WTC11 (cell line): ENCODE measurements at regions not wholly inside any gene's neighbourhood (a gene's known extent, or its start where the extent isn't known, plus 50 kb on each side); places are given as distances from the start of the nearest gene placed in this dataset.
A peak's percentile ranks its signal among the peaks of the same experiment; 100 is the strongest.
"Not testable (repeated sequence)": the region's sequence is repeated elsewhere in the genome, so short reads cannot be mapped to it uniquely, and the experiment has no call there.

Experiments used
- ATAC-seq: fragments of 200-7000 bp; cut with Tn5 transposase; 2 replicates; pipeline ENCODE4 v1.10.0; 2021; ENCODE audit warnings: mild to moderate bottlenecking, moderate library complexity
- CTCF ChIA-PET: fragments of 300-600 bp; sonication (Branson Sonifier 250); formaldehyde crosslinking; loops from one replicate; lab custom pipeline; 2021; ENCODE audit warnings: antibody characterized with exemption; lab: Charles Lee
- POLR2A ChIA-PET: fragments of 350-600 bp; sonication (Branson Sonifier 250); formaldehyde crosslinking; loops from one replicate; lab custom pipeline; 2021; ENCODE audit warnings: antibody characterized with exemption; lab: Charles Lee
- DNase-seq: peaks from one replicate; pipeline ENCODE4 v3.0.0; 2021; ENCODE audit warnings: low spot score
- H3K27ac Mint-ChIP-seq: 2 replicates; pipeline ENCODE4 v1.8.0; 2021; ENCODE audit warnings: mixed read lengths
- H3K27me3 Mint-ChIP-seq: 2 replicates; pipeline ENCODE4 v1.8.0; 2021; ENCODE audit warnings: low read depth, mild to moderate bottlenecking, moderate library complexity, mixed read lengths
- H3K36me3 Mint-ChIP-seq: 2 replicates; pipeline ENCODE4 v1.8.0; 2021; ENCODE audit warnings: mixed read lengths
- H3K4me1 Mint-ChIP-seq: 2 replicates; pipeline ENCODE4 v1.8.0; 2022; ENCODE audit warnings: mixed read lengths
- H3K4me3 Mint-ChIP-seq: 2 replicates; pipeline ENCODE4 v1.8.0; 2021; ENCODE audit warnings: mild to moderate bottlenecking, moderate library complexity, mixed read lengths
- H3K9me3 Mint-ChIP-seq: 2 replicates; pipeline ENCODE4 v1.8.0; 2021; ENCODE audit warnings: mixed read lengths
- ARID4B ChIP-seq: sonication (generic); formaldehyde crosslinking; IDR thresholded peaks from 2 replicates; pipeline ENCODE4 v1.8.0; 2023; ENCODE audit warnings: missing genetic modification reagents, mild to moderate bottlenecking, borderline replicate concordance
- CBFB ChIP-seq: sonication (generic); formaldehyde crosslinking; IDR thresholded peaks from 2 replicates; pipeline ENCODE4 v1.8.1; 2022; ENCODE audit warnings: mild to moderate bottlenecking, low read depth, missing genetic modification reagents
- GTF2I ChIP-seq: fragments of 250-450 bp; sonication (Bioruptor Pico); conservative IDR thresholded peaks from 2 replicates; pipeline ENCODE4 v1.4.0; 2021; ENCODE audit warnings: mild to moderate bottlenecking
- IRF2 ChIP-seq: sonication (generic); formaldehyde crosslinking; IDR thresholded peaks from 2 replicates; pipeline ENCODE4 v1.8.0; 2022; ENCODE audit warnings: low read depth, missing genetic modification reagents, borderline replicate concordance
- JAZF1 ChIP-seq: fragments of 250-450 bp; sonication (Bioruptor Pico); IDR thresholded peaks from 2 replicates; pipeline ENCODE4 v1.9.0; 2021; ENCODE audit warnings: moderate library complexity, mild to moderate bottlenecking, inconsistent platforms
- MXD4 ChIP-seq: fragments of 250-450 bp; sonication (Bioruptor Pico); IDR thresholded peaks from 2 replicates; pipeline ENCODE4 v1.8.0; 2021; ENCODE audit warnings: mild to moderate bottlenecking, moderate library complexity, borderline replicate concordance
- MYBL2 ChIP-seq: sonication (generic); formaldehyde crosslinking; IDR thresholded peaks from 2 replicates; pipeline ENCODE4 v1.8.1; 2023; ENCODE audit warnings: mild to moderate bottlenecking, moderate library complexity, missing genetic modification reagents
- NR2C2 ChIP-seq: sonication (generic); formaldehyde crosslinking; IDR thresholded peaks from 2 replicates; pipeline ENCODE4 v1.8.0; 2022; ENCODE audit warnings: mild to moderate bottlenecking, missing genetic modification reagents
- OVOL2 ChIP-seq: fragments of 250-450 bp; sonication (Bioruptor Pico); IDR thresholded peaks from 2 replicates; pipeline ENCODE4 v1.9.0; 2021; ENCODE audit warnings: mild to moderate bottlenecking, borderline replicate concordance
- ZNF232 ChIP-seq: sonication (generic); formaldehyde crosslinking; IDR thresholded peaks from 2 replicates; pipeline ENCODE4 v1.8.0; 2022; ENCODE audit warnings: mild to moderate bottlenecking, missing genetic modification reagents
- ZNF263 ChIP-seq: sonication (generic); formaldehyde crosslinking; IDR thresholded peaks from 2 replicates; pipeline ENCODE4 v1.8.1; 2022; ENCODE audit warnings: low read depth, mild to moderate bottlenecking, moderate library complexity, missing genetic modification reagents
- ZNF317 ChIP-seq: sonication (generic); formaldehyde crosslinking; IDR thresholded peaks from 2 replicates; pipeline ENCODE4 v1.8.1; 2023; ENCODE audit warnings: low read depth, mild to moderate bottlenecking, moderate library complexity, missing genetic modification reagents, borderline replicate concordance
- ZNF416 ChIP-seq: fragments of 250-450 bp; sonication (Bioruptor Pico); IDR thresholded peaks from 2 replicates; pipeline ENCODE4 v1.9.0; 2021; ENCODE audit warnings: mild to moderate bottlenecking, inconsistent platforms
- TF ChIP-seq, protein P1 (sequence below): fragments of 250-450 bp; sonication (Bioruptor Pico); IDR thresholded peaks from 2 replicates; pipeline ENCODE4 v2.1.2; 2022; ENCODE audit warnings: mild to moderate bottlenecking, moderate library complexity
- TF ChIP-seq, protein P2 (sequence below): sonication (generic); formaldehyde crosslinking; IDR thresholded peaks from 2 replicates; pipeline ENCODE4 v1.8.1; 2023; ENCODE audit warnings: mild to moderate bottlenecking, missing genetic modification reagents, moderate library complexity
- TF ChIP-seq, protein P3 (sequence below): fragments of 250-450 bp; sonication (Bioruptor Pico); IDR thresholded peaks from 2 replicates; pipeline ENCODE4 v1.9.0; 2021; ENCODE audit warnings: moderate library complexity, mild to moderate bottlenecking, inconsistent platforms, borderline replicate concordance
- TF ChIP-seq, protein P4 (sequence below): sonication (generic); formaldehyde crosslinking; IDR thresholded peaks from 2 replicates; pipeline ENCODE4 v1.8.1; 2023; ENCODE audit warnings: mild to moderate bottlenecking, missing genetic modification reagents, moderate library complexity

DNA sequence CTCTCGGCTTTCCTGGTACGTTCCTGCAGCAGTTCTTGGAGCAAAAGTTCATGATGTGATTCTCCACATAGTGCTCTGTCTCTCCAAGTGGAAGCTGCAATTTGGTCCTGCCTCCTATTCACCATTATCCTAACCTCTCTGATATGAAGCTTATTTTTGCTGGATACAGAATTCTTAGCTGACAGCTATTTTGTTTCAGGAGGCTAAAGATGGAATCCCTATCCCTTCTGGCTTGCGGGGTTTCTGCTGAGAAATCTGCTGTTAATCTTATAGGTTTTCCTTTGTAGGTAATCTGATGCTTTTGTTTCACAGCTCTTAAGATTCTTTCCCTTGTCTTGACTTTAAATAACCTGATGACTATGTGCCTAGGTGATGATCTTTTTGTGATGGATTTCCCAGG lies 181.6 kb upstream of the VLDLR start:
- POLR2A ChIA-PET, result no interaction called here
- Mint-ChIP-seq H3K27me3 (no peaks in the 10 kb centered on the region; the same call in 1 of the 2 replicates), H3K4me3 (no peak overlapping the region), H3K27ac (no peak overlapping the region), H3K9me3 (peaks cover 75% of the 10 kb centered on the region), H3K4me1 (no peaks in the 10 kb centered on the region), H3K36me3 (peaks cover 65% of the 10 kb centered on the region)
- DNase-seq, result no peak
- ATAC-seq, result no peak
- CTCF ChIA-PET, result no interaction called here
- TF ChIP-seq, protein P1, sequence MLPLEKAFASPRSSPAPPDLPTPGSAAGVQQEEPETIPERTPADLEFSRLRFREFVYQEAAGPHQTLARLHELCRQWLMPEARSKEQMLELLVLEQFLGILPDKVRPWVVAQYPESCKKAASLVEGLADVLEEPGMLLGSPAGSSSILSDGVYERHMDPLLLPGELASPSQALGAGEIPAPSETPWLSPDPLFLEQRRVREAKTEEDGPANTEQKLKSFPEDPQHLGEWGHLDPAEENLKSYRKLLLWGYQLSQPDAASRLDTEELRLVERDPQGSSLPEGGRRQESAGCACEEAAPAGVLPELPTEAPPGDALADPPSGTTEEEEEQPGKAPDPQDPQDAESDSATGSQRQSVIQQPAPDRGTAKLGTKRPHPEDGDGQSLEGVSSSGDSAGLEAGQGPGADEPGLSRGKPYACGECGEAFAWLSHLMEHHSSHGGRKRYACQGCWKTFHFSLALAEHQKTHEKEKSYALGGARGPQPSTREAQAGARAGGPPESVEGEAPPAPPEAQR (CRISPR knock-in tag), result no peak
- TF ChIP-seq ZNF317 (CRISPR knock-in tag), result peak; percentile 85
- no peak for TF ChIP-seq GTF2I (CRISPR knock-in tag)

DNA sequence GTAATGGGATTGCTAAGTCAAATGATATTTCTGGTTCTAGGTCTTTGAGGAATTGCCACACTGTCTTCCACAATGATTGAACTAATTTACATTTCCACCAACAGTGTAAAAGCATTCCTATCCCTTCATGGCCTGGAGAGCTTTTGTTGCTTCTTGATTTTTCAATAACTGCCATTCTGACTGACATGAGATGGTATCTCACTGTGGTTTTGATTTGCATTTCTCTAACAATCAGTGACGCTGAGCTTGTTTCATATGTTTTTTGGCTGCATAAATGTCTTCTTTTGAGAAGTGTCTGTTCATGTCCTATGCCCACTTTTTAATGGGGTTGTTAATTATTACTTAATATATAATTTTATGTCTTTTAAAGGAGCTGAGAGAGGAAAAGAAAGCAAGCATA lies 177.7 kb upstream of the VLDLR start:
- Mint-ChIP-seq H3K9me3 (peaks cover 41% of the 10 kb centered on the region), H3K36me3 (peaks cover 36% of the 10 kb centered on the region)
- ATAC-seq, H3K4me3 Mint-ChIP-seq, H3K4me1 Mint-ChIP-seq, CTCF ChIA-PET, H3K27me3 Mint-ChIP-seq, DNase-seq, H3K27ac Mint-ChIP-seq, POLR2A ChIA-PET: not testable (repeated sequence)

DNA sequence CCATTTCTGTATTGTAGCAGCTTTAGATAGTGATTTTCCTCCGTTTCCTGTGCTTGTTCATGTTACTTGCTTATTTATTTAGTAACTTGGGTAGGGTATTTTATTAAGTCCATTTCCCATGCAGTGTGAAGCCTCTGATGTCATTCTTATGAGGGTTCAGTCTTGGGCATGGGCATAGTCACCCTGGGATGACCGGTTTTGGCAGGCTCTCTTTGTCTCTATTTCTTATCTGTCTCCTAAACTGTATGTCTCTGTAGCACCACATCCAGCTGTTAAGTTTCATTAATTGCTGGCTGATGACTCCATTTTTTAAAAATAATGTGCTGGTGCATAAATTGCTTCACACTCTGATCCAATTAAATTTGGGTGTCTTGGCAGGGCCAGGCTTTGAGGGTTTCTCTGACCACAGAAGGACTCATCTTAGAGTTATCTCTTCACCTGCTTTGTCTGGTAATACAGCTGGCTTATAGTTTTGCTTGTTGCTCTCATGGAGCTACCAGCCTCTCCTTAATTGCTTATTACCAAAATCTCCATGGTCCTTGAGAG lies 173.3 kb upstream of the VLDLR start:
- H3K27me3 Mint-ChIP-seq, result no peaks in the 10 kb centered on the region
- DNase-seq (no peak), ATAC-seq (no peak)
- H3K4me1 Mint-ChIP-seq, result peaks cover 9% of the 10 kb centered on the region
- ChIA-PET POLR2A (interaction anchor here (0.5 kb wide), 1 partner anchor 364 kb away, joined by 3 read pairs; no protein-coding TSS in a partner anchor), CTCF (no interaction called here)
- peaks cover 13% of the 10 kb centered on the region for H3K9me3 Mint-ChIP-seq
- no peak overlapping the region for H3K27ac Mint-ChIP-seq
- H3K36me3 Mint-ChIP-seq, result peaks cover 4% of the 10 kb centered on the region
- TF ChIP-seq MXD4 (CRISPR knock-in tag) (no peak), ZNF232 (no peak), IRF2 (CRISPR knock-in tag) (no peak), NR2C2 (CRISPR knock-in tag) (no peak), MYBL2 (no peak), JAZF1 (CRISPR knock-in tag) (no peak), OVOL2 (CRISPR knock-in tag) (no peak), CBFB (CRISPR knock-in tag) (no peak), ARID4B (CRISPR knock-in tag) (no peak), ZNF416 (no peak), ZNF263 (CRISPR knock-in tag) (no peak)
- TF ChIP-seq, protein P2, sequence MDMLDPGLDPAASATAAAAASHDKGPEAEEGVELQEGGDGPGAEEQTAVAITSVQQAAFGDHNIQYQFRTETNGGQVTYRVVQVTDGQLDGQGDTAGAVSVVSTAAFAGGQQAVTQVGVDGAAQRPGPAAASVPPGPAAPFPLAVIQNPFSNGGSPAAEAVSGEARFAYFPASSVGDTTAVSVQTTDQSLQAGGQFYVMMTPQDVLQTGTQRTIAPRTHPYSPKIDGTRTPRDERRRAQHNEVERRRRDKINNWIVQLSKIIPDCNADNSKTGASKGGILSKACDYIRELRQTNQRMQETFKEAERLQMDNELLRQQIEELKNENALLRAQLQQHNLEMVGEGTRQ (CRISPR knock-in tag), result no peak
- TF ChIP-seq, protein P3, sequence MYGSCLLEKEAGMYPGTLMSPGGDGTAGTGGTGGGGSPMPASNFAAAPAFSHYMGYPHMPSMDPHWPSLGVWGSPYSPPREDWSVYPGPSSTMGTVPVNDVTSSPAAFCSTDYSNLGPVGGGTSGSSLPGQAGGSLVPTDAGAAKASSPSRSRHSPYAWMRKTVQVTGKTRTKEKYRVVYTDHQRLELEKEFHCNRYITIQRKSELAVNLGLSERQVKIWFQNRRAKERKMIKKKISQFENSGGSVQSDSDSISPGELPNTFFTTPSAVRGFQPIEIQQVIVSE (CRISPR knock-in tag), result no peak
- TF ChIP-seq, protein P1 (CRISPR knock-in tag), result no peak
- TF ChIP-seq, protein P4, sequence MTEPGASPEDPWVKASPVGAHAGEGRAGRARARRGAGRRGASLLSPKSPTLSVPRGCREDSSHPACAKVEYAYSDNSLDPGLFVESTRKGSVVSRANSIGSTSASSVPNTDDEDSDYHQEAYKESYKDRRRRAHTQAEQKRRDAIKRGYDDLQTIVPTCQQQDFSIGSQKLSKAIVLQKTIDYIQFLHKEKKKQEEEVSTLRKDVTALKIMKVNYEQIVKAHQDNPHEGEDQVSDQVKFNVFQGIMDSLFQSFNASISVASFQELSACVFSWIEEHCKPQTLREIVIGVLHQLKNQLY, result no peak
- no peak overlapping the region for H3K4me3 Mint-ChIP-seq
